Nephron (organoid): ENCODE measurements at regions not wholly inside any gene's neighbourhood (a gene's known extent, or its start where the extent isn't known, plus 50 kb on each side); places are given as distances from the start of the nearest gene placed in this dataset.

Experiments used
- H3K27ac Mint-ChIP-seq, 3 experiments: 2 replicates each; pipeline ENCODE4 v1.8.0; 2020; ENCODE audit warnings: mixed read lengths in 3 of 3, mild to moderate bottlenecking in 2 of 3, moderate library complexity in 1 of 3
- H3K27me3 Mint-ChIP-seq: 2 replicates; pipeline ENCODE4 v1.8.0; 2021; ENCODE audit warnings: low read depth, mild to moderate bottlenecking, moderate library complexity, mixed read lengths
- H3K36me3 Mint-ChIP-seq: 2 replicates; pipeline ENCODE4 v1.8.0; 2020; ENCODE audit warnings: low read depth, mixed read lengths
- H3K4me1 Mint-ChIP-seq: 2 replicates; pipeline ENCODE4 v1.8.0; 2020; ENCODE audit warnings: mixed read lengths
- H3K4me3 Mint-ChIP-seq, 3 experiments: 2 replicates each; pipeline ENCODE4 v1.8.0; 2020; ENCODE audit warnings: mild to moderate bottlenecking in 3 of 3, mixed read lengths in 3 of 3, moderate library complexity in 2 of 3
- H3K9me3 Mint-ChIP-seq: 2 replicates; pipeline ENCODE4 v1.8.0; 2020; ENCODE audit warnings: mixed read lengths
- TF ChIP-seq, protein P1 (sequence below), 3 experiments: fragments of 200-600 bp; sonication (generic); IDR thresholded peaks; one replicate each; pipeline ENCODE4 v1.5.0; 2021; ENCODE audit warnings: antibody characterized with exemption in 3 of 3; ENCODE audit not compliant: unreplicated experiment in 3 of 3

GRCh38 chr14:97432586-97432985 lies 635.4 kb downstream of the VRK1 start:
- Mint-ChIP-seq H3K4me3 (no peak overlapping the region), H3K36me3 (no peaks in the 10 kb centered on the region), H3K27me3 (peaks cover 17% of the 10 kb centered on the region), H3K27ac (no peak overlapping the region), H3K4me1 (peaks cover 7% of the 10 kb centered on the region), H3K9me3 (no peaks in the 10 kb centered on the region)
- TF ChIP-seq, protein P1, sequence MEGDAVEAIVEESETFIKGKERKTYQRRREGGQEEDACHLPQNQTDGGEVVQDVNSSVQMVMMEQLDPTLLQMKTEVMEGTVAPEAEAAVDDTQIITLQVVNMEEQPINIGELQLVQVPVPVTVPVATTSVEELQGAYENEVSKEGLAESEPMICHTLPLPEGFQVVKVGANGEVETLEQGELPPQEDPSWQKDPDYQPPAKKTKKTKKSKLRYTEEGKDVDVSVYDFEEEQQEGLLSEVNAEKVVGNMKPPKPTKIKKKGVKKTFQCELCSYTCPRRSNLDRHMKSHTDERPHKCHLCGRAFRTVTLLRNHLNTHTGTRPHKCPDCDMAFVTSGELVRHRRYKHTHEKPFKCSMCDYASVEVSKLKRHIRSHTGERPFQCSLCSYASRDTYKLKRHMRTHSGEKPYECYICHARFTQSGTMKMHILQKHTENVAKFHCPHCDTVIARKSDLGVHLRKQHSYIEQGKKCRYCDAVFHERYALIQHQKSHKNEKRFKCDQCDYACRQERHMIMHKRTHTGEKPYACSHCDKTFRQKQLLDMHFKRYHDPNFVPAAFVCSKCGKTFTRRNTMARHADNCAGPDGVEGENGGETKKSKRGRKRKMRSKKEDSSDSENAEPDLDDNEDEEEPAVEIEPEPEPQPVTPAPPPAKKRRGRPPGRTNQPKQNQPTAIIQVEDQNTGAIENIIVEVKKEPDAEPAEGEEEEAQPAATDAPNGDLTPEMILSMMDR (IDR thresholded peaks at IDR 0.05; ENCODE audit: unreplicated experiment in 3 of 3): no peak

DNA sequence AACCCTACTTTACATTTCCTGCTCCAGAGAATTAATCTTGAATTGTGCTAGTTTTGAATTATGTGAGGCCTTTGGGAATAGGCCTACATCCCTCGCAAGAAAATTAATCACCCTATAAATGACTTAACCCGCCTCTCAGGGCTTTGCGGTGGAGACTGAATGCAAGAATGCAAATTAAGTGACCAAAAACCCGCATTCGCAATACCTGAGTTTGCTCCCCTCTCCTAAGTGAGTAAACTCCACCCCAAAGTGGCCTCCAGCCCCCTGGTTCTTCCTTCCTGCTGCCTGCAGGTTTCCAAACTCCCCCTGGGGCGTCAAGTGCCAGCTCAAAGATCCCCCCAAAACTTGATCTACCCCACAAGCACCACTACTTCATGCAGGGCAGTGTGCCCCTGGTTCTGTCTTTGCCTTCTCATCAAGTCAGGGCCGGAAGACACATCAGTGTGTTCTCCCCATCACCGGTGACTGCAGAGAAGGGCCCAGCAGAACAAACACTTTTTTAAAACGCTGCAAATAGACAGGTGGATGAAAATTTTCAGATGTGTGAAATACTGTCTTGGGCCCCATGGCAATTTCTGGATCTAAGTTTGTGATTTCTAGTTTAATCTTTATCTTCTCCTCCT lies 644.7 kb downstream of the VRK1 start:
- Mint-ChIP-seq H3K4me1 (no peaks in the 10 kb centered on the region), H3K9me3 (no peaks in the 10 kb centered on the region), H3K36me3 (no peaks in the 10 kb centered on the region), H3K27ac (no peak overlapping the region), H3K4me3 (no peak overlapping the region), H3K27me3 (peaks cover 8% of the 10 kb centered on the region)
- TF ChIP-seq, protein P1 (IDR thresholded peaks at IDR 0.05; ENCODE audit: unreplicated experiment in 3 of 3): no peak

- no peaks in the 10 kb centered on the region for H3K9me3 Mint-ChIP-seq
Observed at GRCh38 chr14:97442363-97442762, 645.2 kb downstream of the VRK1 start.

GRCh38 chr14:97443412-97443811 lies 646.2 kb downstream of the VRK1 start:
- no peaks in the 10 kb centered on the region for H3K4me1 Mint-ChIP-seq
- TF ChIP-seq, protein P1 (IDR thresholded peaks at IDR 0.05; ENCODE audit: unreplicated experiment in 3 of 3): no peak
- H3K9me3 Mint-ChIP-seq: no peaks in the 10 kb centered on the region
- H3K4me3 Mint-ChIP-seq: no peak overlapping the region
- H3K27ac Mint-ChIP-seq: no peak overlapping the region
- H3K27me3 Mint-ChIP-seq: peaks cover 8% of the 10 kb centered on the region
- H3K36me3 Mint-ChIP-seq: no peaks in the 10 kb centered on the region

More at GRCh38 chr14:97442363-97442762, 645.2 kb downstream of the VRK1 start:
- Mint-ChIP-seq H3K36me3 (no peaks in the 10 kb centered on the region), H3K4me3 (no peak overlapping the region), H3K27ac (no peak overlapping the region), H3K4me1 (no peaks in the 10 kb centered on the region), H3K27me3 (peaks cover 8% of the 10 kb centered on the region)
- TF ChIP-seq, protein P1 (IDR thresholded peaks at IDR 0.05; ENCODE audit: unreplicated experiment in 3 of 3): no peak

DNA sequence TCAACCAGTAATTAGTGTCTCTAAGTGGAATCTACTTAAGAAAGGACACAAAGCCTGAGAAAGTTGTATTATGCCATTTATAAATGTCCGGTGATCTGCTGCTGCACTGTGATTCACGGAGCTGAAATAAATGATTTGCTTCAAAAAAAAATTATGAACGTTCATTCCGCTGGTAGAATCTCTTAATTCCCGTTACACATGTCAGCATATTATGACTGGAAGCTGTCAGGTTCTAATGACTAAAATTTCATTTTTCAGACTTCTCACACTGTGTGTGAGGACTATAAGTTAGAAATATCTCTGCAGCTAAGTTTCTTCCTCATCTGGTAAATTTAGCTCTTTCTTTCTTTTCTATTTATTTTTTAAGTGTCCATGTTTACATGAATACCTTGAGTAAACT lies 647.1 kb downstream of the VRK1 start:
- Mint-ChIP-seq H3K36me3 (no peaks in the 10 kb centered on the region), H3K4me3 (no peak overlapping the region)
- TF ChIP-seq, protein P1 (IDR thresholded peaks at IDR 0.05; ENCODE audit: unreplicated experiment in 3 of 3): no peak

GRCh38 chr14:97445367-97445766 lies 648.2 kb downstream of the VRK1 start:
- peaks cover 4% of the 10 kb centered on the region for H3K27me3 Mint-ChIP-seq
- H3K4me1 Mint-ChIP-seq: no peaks in the 10 kb centered on the region
- H3K27ac Mint-ChIP-seq: no peak overlapping the region
- TF ChIP-seq, protein P1 (IDR thresholded peaks at IDR 0.05; ENCODE audit: unreplicated experiment in 3 of 3): no peak
- no peaks in the 10 kb centered on the region for H3K36me3 Mint-ChIP-seq
- no peak overlapping the region for H3K4me3 Mint-ChIP-seq
- H3K9me3 Mint-ChIP-seq: no peaks in the 10 kb centered on the region

More for the DNA sequence above, 647.1 kb downstream of the VRK1 start:
- H3K27ac Mint-ChIP-seq: no peak overlapping the region
- H3K9me3 Mint-ChIP-seq: no peaks in the 10 kb centered on the region
- H3K27me3 Mint-ChIP-seq: peaks cover 8% of the 10 kb centered on the region
- H3K4me1 Mint-ChIP-seq: no peaks in the 10 kb centered on the region
